HepG2 (cell line): ENCODE measurements at regions not wholly inside any gene's neighbourhood (a gene's known extent, or its start where the extent isn't known, plus 50 kb on each side); places are given as distances from the start of the nearest gene placed in this dataset.
A peak's percentile ranks its signal among the peaks of the same experiment; 100 is the strongest.
"Not testable (repeated sequence)": the region's sequence is repeated elsewhere in the genome, so short reads cannot be mapped to it uniquely, and the experiment has no call there.

Experiments used
- CEBPB ChIP-seq: IDR thresholded peaks from 2 replicates; pipeline ENCODE4 v1.6.1; 2011; ENCODE audit warnings: low read depth, low read length, improper control_type of control experiment, borderline replicate concordance
- NR1H2 ChIP-seq: sonication (generic); formaldehyde crosslinking; IDR thresholded peaks from 2 replicates; pipeline ENCODE4 v1.8.1; 2022; ENCODE audit warnings: low read depth, missing genetic modification reagents, borderline replicate concordance
- PAX8 ChIP-seq: sonication (generic); formaldehyde crosslinking; IDR thresholded peaks from 2 replicates; pipeline ENCODE4 v1.8.0; 2022; ENCODE audit warnings: mild to moderate bottlenecking, missing genetic modification reagents, borderline replicate concordance
- PHF20 ChIP-seq: sonication (generic); formaldehyde crosslinking; IDR thresholded peaks from 2 replicates; pipeline ENCODE4 v1.5.0; 2020; ENCODE audit warnings: mild to moderate bottlenecking, missing genetic modification reagents
- RAD51 ChIP-seq: fragments of 450-650 bp; IDR thresholded peaks from 2 replicates; pipeline ENCODE4 v1.6.1; 2016; ENCODE audit warnings: borderline replicate concordance
- TAF15 ChIP-seq: fragments of 200-400 bp; formaldehyde crosslinking; IDR thresholded peaks from one replicate; pipeline ENCODE4 v1.6.1; 2018; ENCODE audit warnings: mild to moderate bottlenecking, low read depth, low read length; ENCODE audit not compliant: poor library complexity, severe bottlenecking
- TEAD2 ChIP-seq: sonication (generic); formaldehyde crosslinking; IDR thresholded peaks from 2 replicates; pipeline ENCODE4 v1.9.0; 2021; ENCODE audit warnings: missing genetic modification reagents
- ZBTB3 ChIP-seq: sonication (generic); formaldehyde crosslinking; IDR thresholded peaks from 2 replicates; pipeline ENCODE4 v1.4.0; 2020; ENCODE audit warnings: low read depth, mild to moderate bottlenecking, moderate library complexity, missing genetic modification reagents, borderline replicate concordance
- TF ChIP-seq, protein P1 (sequence below), 2 experiments: fragments of 450-650 bp in 1 of 2; sonication (generic) in 1 of 2; formaldehyde crosslinking in 1 of 2; IDR thresholded peaks; 2 replicates each; pipeline versions ENCODE4 v1.6.1 to v1.8.0; 2016 to 2022; ENCODE audit warnings: antibody characterized with exemption in 1 of 2, mild to moderate bottlenecking in 1 of 2, missing genetic modification reagents in 1 of 2

DNA sequence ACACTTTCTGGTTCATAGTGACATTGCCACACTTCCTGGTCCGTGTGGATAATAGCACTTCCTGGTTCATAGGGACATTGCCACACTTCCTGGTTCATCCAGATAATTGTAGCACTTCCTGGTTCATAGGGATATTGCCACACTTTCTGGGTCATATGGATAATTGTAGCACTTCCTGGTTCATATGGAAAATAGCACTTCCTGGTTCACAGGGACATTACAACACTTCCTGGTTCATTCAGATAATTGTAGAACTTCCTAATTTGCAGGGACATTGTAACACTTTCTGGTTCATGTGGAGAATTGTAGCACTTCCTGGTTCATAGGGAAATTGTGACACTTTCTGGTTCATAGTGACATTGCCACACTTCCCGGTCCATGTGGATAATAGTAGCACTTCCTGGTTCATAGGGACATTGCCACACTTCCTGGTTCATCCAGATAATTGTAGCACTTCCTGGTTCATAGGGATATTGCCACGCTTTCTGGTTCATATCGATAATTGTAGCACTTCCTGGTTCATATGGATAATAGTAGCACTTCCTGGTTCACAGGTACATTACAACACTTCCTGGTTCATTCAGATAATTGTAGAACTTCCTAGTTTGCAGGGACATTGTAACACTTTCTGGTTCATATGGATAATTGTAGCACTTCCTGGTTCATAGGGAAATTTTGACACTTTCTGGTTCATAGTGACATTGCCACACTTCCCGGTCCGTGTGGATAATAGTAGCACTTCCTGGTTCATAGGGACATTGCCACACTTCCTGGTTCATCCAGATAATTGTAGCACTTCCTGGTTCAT, 60.0 kb upstream of the CD99 start:
- TF ChIP-seq ZBTB3 (CRISPR knock-in tag); CEBPB; NR1H2; TAF15; TEAD2; RAD51; PAX8 (CRISPR knock-in tag): not testable (repeated sequence)
- peak; percentile 72 for TF ChIP-seq PHF20 (CRISPR knock-in tag)
- TF ChIP-seq, protein P1, sequence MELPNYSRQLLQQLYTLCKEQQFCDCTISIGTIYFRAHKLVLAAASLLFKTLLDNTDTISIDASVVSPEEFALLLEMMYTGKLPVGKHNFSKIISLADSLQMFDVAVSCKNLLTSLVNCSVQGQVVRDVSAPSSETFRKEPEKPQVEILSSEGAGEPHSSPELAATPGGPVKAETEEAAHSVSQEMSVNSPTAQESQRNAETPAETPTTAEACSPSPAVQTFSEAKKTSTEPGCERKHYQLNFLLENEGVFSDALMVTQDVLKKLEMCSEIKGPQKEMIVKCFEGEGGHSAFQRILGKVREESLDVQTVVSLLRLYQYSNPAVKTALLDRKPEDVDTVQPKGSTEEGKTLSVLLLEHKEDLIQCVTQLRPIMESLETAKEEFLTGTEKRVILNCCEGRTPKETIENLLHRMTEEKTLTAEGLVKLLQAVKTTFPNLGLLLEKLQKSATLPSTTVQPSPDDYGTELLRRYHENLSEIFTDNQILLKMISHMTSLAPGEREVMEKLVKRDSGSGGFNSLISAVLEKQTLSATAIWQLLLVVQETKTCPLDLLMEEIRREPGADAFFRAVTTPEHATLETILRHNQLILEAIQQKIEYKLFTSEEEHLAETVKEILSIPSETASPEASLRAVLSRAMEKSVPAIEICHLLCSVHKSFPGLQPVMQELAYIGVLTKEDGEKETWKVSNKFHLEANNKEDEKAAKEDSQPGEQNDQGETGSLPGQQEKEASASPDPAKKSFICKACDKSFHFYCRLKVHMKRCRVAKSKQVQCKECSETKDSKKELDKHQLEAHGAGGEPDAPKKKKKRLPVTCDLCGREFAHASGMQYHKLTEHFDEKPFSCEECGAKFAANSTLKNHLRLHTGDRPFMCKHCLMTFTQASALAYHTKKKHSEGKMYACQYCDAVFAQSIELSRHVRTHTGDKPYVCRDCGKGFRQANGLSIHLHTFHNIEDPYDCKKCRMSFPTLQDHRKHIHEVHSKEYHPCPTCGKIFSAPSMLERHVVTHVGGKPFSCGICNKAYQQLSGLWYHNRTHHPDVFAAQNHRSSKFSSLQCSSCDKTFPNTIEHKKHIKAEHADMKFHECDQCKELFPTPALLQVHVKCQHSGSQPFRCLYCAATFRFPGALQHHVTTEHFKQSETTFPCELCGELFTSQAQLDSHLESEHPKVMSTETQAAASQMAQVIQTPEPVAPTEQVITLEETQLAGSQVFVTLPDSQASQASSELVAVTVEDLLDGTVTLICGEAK (IDR thresholded peaks at IDR 0.05): not testable (repeated sequence)
- TF ChIP-seq, protein P1 (CRISPR knock-in tag; IDR thresholded peaks at IDR 0.05): not testable (repeated sequence)
